Prostate gland (tissue), 2 donors: ENCODE measurements at regions not wholly inside any gene's neighbourhood (a gene's known extent, or its start where the extent isn't known, plus 50 kb on each side); places are given as distances from the start of the nearest gene placed in this dataset.
"Not testable (repeated sequence)": the region's sequence is repeated elsewhere in the genome, so short reads cannot be mapped to it uniquely, and the experiment has no call there.

Source experiments
- DNase-seq: peaks from one replicate; pipeline ENCODE4 v3.0.0-alpha.2; 2019; ENCODE audit warnings: low spot score
- H3K27ac ChIP-seq, 2 donors: fragments of 200-600 bp; sonication (generic); 2 replicates each; pipeline ENCODE4 v1.5.1; 2017 to 2019
- H3K27me3 ChIP-seq: fragments of 200-600 bp; sonication (generic); replicated peaks from 2 replicates; pipeline ENCODE4 v1.5.1; 2019; ENCODE audit not compliant: insufficient read depth
- H3K36me3 ChIP-seq, 2 donors: fragments of 200-600 bp; sonication (generic); 1 replicate in 1 of 2; 2 replicates in 1 of 2; pipeline versions ENCODE4 v1.5.1 to v1.8.1; 2017 to 2019
- H3K4me1 ChIP-seq: fragments of 200-600 bp; sonication (generic); replicated peaks from 2 replicates; pipeline ENCODE4 v1.5.1; 2019
- H3K4me3 ChIP-seq, 2 donors: fragments of 200-600 bp; sonication (generic); 2 replicates each; pipeline ENCODE4 v1.5.1; 2017 to 2019
- H3K9me3 ChIP-seq: fragments of 200-600 bp; sonication (generic); 2 replicates; pipeline ENCODE4 v1.5.1; 2017
- CTCF ChIP-seq, 4 experiments: fragments of 200-600 bp in 2 of 4; fragments of 450-650 bp in 2 of 4; sonication (generic) in 2 of 4; IDR thresholded peaks; 1 replicate in 3 of 4; 2 replicates in 1 of 4; pipeline ENCODE4 v1.5.1; 2016 to 2019; ENCODE audit warnings: antibody characterized with exemption in 4 of 4, mild to moderate bottlenecking in 2 of 4, moderate library complexity in 2 of 4
- POLR2A ChIP-seq: fragments of 450-650 bp; IDR thresholded peaks from one replicate; pipeline ENCODE4 v1.6.1; 2016; ENCODE audit warnings: antibody characterized with exemption, mild to moderate bottlenecking
- POLR2AphosphoS5 ChIP-seq: sonication (generic); formaldehyde crosslinking; IDR thresholded peaks from one replicate; pipeline ENCODE4 v1.6.1; 2017; ENCODE audit warnings: antibody characterized with exemption
- WGBS: methylation state at CpG from one replicate; pipeline ENCODE4 v1.1.5; 2018; 5-methylcytosine and 5-hydroxymethylcytosine counted together
- intact Hi-C: fragments of 100-400 bp; cut with DNase I; formaldehyde crosslinking; loops from one replicate; pipeline ENCODE4 v1.14.2; 2022

- Histone ChIP-seq H3K36me3 (no peaks in the 10 kb centered on the region), H3K27me3 (no peaks in the 10 kb centered on the region), H3K4me1 (no peaks in the 10 kb centered on the region), H3K9me3 (no peaks in the 10 kb centered on the region), H3K27ac (no peak overlapping the region), H3K4me3 (no peak overlapping the region)
- TF ChIP-seq POLR2AphosphoS5 (no peak), CTCF (IDR thresholded peaks at IDR 0.05) (no peak), POLR2A (no peak)
- WGBS = 77% methylated on average over 1 of the region's 1 CpG
- intact Hi-C loops = no loop called here
- no peak for DNase-seq
Measured at GRCh38 chr16:54734156-54734555, 196.5 kb upstream of the IRX5 start.

- H3K36me3 ChIP-seq, H3K9me3 ChIP-seq, H3K4me3 ChIP-seq, H3K27ac ChIP-seq, H3K27me3 ChIP-seq, H3K4me1 ChIP-seq, DNase-seq, intact Hi-C loops: not testable (repeated sequence)
- WGBS = 59% methylated on average over 1 of the region's 1 CpG
Measured at GRCh38 chr16:54727696-54728095, 203.0 kb upstream of the IRX5 start.

DNA sequence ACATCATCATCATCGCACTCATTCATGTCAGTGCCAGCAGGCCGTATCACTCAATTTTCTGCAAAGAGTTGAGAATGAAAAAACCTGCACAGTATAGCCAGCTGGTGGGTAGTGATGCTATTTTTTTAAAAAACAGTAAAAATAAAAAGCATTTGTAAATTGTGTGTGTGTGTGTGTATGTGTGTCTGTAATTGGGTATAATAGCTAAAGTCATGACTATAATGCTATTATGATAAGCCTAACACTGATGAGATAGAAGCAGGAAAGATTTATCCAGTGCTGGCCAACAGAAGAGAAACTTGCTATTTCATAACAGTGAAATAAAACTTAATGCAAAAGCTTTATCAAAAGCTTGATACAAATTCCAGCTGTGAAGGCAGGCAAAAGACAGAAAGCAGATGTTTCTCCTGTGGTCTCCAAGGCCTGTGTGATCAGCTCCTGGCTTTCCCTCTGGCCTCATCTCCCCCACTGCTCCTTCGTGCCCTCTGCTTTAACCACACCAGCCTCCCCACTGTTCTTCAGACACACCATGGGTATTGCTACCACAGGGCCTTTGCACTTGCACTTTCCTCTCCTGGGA is 206.2 kb upstream of the IRX5 start:
- Histone ChIP-seq H3K27me3 (no peaks in the 10 kb centered on the region), H3K27ac (no peak overlapping the region), H3K9me3 (no peaks in the 10 kb centered on the region), H3K4me1 (no peaks in the 10 kb centered on the region), H3K4me3 (no peak overlapping the region), H3K36me3 (no peaks in the 10 kb centered on the region)
- intact Hi-C loops = no loop called here
- 80% methylated on average over 3 of the region's 3 CpGs for WGBS
- TF ChIP-seq POLR2AphosphoS5 (no peak), CTCF (IDR thresholded peaks at IDR 0.05) (no peak), POLR2A (no peak)
- no peak for DNase-seq

- H3K9me3 ChIP-seq = no peaks in the 10 kb centered on the region
- no peak for TF ChIP-seq CTCF (IDR thresholded peaks at IDR 0.05)
- TF ChIP-seq POLR2AphosphoS5 = no peak
- no peak for TF ChIP-seq POLR2A
- no peaks in the 10 kb centered on the region for H3K36me3 ChIP-seq
- no peak overlapping the region for H3K27ac ChIP-seq
- intact Hi-C loops = no loop called here
- no peaks in the 10 kb centered on the region for H3K4me1 ChIP-seq
- no peak overlapping the region for H3K4me3 ChIP-seq
- DNase-seq = no peak
- WGBS = 94% methylated on average over 2 of the region's 2 CpGs
- no peaks in the 10 kb centered on the region for H3K27me3 ChIP-seq
Measured at GRCh38 chr16:54722210-54722676, 208.4 kb upstream of the IRX5 start.

GRCh38 chr16:54720259-54720658 is 210.4 kb upstream of the IRX5 start:
- H3K4me3 ChIP-seq = no peak overlapping the region
- intact Hi-C loops = no loop called here
- no peaks in the 10 kb centered on the region for H3K36me3 ChIP-seq
- 38% methylated on average over 1 of the region's 1 CpG for WGBS
- no peak for TF ChIP-seq POLR2A
- no peak for TF ChIP-seq POLR2AphosphoS5
- no peak for TF ChIP-seq CTCF (IDR thresholded peaks at IDR 0.05)
- DNase-seq = no peak
- H3K27me3 ChIP-seq = no peaks in the 10 kb centered on the region
- H3K27ac ChIP-seq = no peak overlapping the region
- no peaks in the 10 kb centered on the region for H3K4me1 ChIP-seq
- no peaks in the 10 kb centered on the region for H3K9me3 ChIP-seq
